Mesothelial cell of epicardium (in vitro differentiated cells): ENCODE measurements at regions not wholly inside any gene's neighbourhood (a gene's known extent, or its start where the extent isn't known, plus 50 kb on each side); places are given as distances from the start of the nearest gene placed in this dataset.

ENCODE experiments used
- DNase-seq, 2 experiments: peaks; one replicate each; pipeline ENCODE4 v3.0.0; 2021; ENCODE audit warnings: low spot score in 2 of 2; ENCODE audit not compliant: unreplicated experiment in 2 of 2
- H3K27ac Mint-ChIP-seq: 2 replicates; pipeline ENCODE4 v1.8.0; 2021; ENCODE audit warnings: mixed read lengths
- H3K27me3 Mint-ChIP-seq: 2 replicates; pipeline ENCODE4 v1.8.0; 2021; ENCODE audit warnings: low read depth, mixed read lengths
- H3K36me3 Mint-ChIP-seq: 2 replicates; pipeline ENCODE4 v1.8.0; 2021; ENCODE audit warnings: mixed read lengths
- H3K4me1 Mint-ChIP-seq: 2 replicates; pipeline ENCODE4 v1.8.0; 2021; ENCODE audit warnings: mixed read lengths
- H3K4me3 Mint-ChIP-seq: 2 replicates; pipeline ENCODE4 v1.8.0; 2021; ENCODE audit warnings: mild to moderate bottlenecking, moderate library complexity, mixed read lengths
- H3K9me3 Mint-ChIP-seq: 2 replicates; pipeline ENCODE4 v1.8.0; 2021; ENCODE audit warnings: mixed read lengths
- TF ChIP-seq, protein P1 (sequence below): fragments of 200-600 bp; sonication (generic); IDR thresholded peaks from one replicate; pipeline ENCODE4 v1.5.0; 2021; ENCODE audit warnings: antibody characterized with exemption; ENCODE audit not compliant: unreplicated experiment

DNA sequence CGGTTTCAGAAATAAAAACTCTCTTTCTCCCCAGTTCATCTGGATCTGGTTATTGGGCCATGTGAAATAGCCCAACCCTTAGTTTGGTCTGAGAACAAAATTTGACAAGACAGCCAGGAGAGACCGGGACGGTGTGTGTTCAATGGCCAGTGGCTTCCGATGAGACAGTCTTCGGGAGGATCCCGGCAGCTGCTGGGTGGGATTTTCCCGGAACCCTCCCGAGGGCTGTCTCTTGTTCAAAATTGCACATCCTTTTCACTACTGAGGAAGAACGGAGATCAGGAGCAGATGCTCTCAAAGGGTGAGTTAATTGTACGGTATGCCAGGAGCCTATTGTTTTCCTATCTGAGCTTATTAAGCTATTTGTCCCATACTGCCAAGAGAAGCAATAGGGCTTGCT lies 166.5 kb downstream of the PRR32 start:
- TF ChIP-seq, protein P1, sequence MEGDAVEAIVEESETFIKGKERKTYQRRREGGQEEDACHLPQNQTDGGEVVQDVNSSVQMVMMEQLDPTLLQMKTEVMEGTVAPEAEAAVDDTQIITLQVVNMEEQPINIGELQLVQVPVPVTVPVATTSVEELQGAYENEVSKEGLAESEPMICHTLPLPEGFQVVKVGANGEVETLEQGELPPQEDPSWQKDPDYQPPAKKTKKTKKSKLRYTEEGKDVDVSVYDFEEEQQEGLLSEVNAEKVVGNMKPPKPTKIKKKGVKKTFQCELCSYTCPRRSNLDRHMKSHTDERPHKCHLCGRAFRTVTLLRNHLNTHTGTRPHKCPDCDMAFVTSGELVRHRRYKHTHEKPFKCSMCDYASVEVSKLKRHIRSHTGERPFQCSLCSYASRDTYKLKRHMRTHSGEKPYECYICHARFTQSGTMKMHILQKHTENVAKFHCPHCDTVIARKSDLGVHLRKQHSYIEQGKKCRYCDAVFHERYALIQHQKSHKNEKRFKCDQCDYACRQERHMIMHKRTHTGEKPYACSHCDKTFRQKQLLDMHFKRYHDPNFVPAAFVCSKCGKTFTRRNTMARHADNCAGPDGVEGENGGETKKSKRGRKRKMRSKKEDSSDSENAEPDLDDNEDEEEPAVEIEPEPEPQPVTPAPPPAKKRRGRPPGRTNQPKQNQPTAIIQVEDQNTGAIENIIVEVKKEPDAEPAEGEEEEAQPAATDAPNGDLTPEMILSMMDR, result no peak

DNA sequence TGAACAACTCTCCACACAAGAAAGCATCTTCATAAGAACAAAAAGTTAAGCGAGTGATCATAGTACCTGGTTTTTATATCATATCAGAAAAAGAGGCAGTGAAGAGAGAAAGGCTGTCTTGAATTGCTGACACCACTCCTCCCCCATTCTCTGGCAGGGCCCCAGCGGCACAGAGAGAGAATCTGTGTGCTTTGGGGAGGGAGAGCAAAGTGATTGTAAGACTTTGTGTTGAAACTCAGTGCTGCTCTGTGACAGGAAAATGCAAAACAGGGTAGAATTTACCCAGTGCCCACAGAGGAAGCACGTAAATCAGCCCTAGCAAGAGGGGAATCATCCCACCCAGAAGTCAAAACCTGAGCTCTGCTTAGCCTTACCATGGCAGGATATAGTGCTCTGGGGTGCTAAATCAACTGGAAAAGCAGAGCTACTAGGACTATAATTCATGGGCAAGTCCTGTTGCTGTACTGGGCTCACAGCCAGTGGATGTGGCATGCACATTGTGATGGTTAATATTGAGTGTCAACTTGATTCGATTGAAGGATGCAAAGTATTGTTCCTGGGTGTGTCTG lies 174.6 kb downstream of the PRR32 start:
- Mint-ChIP-seq H3K4me1 (peaks cover 8% of the 10 kb centered on the region), H3K9me3 (peaks cover 40% of the 10 kb centered on the region), H3K27ac (peak overlapping the region; percentile 52), H3K27me3 (no peaks in the 10 kb centered on the region), H3K4me3 (no peak overlapping the region), H3K36me3 (peaks cover 1% of the 10 kb centered on the region)
- no peak for DNase-seq
- TF ChIP-seq, protein P1, result no peak

More for the DNA sequence above, 166.5 kb downstream of the PRR32 start:
- no peak for DNase-seq
- H3K27me3 Mint-ChIP-seq, result no peaks in the 10 kb centered on the region
- no peak overlapping the region for H3K4me3 Mint-ChIP-seq
- H3K27ac Mint-ChIP-seq, result no peak overlapping the region
- no peaks in the 10 kb centered on the region for H3K4me1 Mint-ChIP-seq
- peaks cover 28% of the 10 kb centered on the region for H3K9me3 Mint-ChIP-seq
- H3K36me3 Mint-ChIP-seq, result peaks cover 1% of the 10 kb centered on the region

DNA sequence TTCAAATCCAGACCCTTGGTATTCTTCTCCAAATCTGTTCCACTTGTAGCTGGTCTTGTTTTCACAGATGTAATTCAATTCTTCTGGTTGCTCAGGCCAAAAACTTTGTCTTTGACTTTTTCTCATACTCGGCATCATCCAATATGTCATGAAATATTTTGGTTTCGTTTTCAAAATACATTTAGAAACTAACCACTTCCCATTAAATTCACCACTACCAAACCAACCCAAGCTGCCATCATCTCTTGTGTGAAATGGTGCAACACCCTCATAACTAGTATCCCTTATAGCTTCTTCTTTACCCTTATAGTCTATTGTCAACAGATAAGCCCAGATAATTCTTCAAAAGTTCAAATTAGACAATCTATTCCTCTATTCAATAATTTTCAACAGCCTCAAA lies 192.1 kb downstream of the PRR32 start:
- H3K27ac Mint-ChIP-seq, result no peak overlapping the region
- H3K27me3 Mint-ChIP-seq, result no peaks in the 10 kb centered on the region

DNA sequence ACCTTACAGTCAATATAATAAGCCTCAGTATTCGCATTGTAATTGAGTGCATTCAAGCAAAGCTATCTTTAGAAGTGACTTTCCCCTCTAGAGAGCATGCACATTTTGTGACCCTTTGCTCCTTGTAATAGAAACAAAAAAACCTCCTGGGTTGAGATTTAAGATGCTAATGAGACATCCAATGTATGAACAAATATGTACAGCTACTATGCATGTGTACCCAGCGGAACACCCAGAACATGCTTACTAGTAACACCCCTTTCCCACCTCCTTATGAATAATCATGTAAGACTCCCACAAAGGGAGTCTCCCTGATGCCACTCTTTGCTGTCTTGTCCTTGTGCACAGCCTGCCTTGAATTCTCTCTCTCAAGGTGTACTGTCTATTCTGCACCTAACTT lies 205.5 kb downstream of the PRR32 start:
- no peaks in the 10 kb centered on the region for H3K36me3 Mint-ChIP-seq
- H3K27me3 Mint-ChIP-seq, result no peaks in the 10 kb centered on the region
- no peak overlapping the region for H3K27ac Mint-ChIP-seq
- TF ChIP-seq, protein P1, result no peak
- no peak overlapping the region for H3K4me3 Mint-ChIP-seq
- peaks cover 46% of the 10 kb centered on the region for H3K9me3 Mint-ChIP-seq
- no peak for DNase-seq
- peaks cover 14% of the 10 kb centered on the region for H3K4me1 Mint-ChIP-seq

More for the DNA sequence above, 192.1 kb downstream of the PRR32 start:
- Mint-ChIP-seq H3K4me1 (no peaks in the 10 kb centered on the region), H3K36me3 (no peaks in the 10 kb centered on the region), H3K9me3 (peaks cover 62% of the 10 kb centered on the region), H3K4me3 (no peak overlapping the region)
- TF ChIP-seq, protein P1, result no peak
- no peak for DNase-seq

DNA sequence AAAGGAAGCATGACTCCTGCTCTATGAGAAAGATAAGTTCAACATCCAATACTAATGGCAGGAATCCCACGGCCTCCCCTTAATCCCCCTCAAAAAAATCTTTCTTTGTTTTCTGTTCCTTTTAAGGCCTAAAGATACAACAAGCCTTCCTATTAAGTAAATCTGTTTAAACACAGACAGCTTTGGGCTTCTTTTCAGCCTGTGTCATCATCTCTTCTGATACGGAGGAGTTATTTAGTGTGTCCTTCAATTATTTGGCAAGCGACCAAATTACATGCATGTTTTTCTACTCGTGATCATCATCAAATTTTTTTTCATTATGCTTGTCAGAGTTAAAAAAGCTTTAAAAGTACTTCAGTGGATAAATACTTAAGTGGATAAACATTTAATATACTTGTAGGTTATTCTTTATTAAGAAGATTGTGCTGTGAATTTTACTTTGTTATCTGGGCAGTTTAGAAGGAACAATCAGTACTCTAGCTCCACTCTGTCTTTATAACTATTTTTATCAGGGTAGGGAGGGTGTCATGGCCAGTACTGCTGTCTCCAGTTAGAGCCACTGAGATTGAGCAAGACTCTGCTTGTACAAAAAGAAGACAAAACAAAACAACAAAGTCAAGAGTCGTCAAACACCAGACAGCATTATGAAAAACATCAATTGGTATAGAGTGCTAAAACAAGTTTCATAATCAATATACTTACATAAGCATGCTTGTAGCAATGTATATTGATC lies 210.7 kb downstream of the PRR32 start:
- DNase-seq, result no peak
- TF ChIP-seq, protein P1, result no peak
- peak overlapping the region; percentile 95 for H3K27ac Mint-ChIP-seq

More for the DNA sequence above, 210.7 kb downstream of the PRR32 start:
- peaks cover 40% of the 10 kb centered on the region for H3K9me3 Mint-ChIP-seq
- H3K36me3 Mint-ChIP-seq, result no peaks in the 10 kb centered on the region
- H3K4me3 Mint-ChIP-seq, result no peak overlapping the region
- H3K4me1 Mint-ChIP-seq, result peaks cover 25% of the 10 kb centered on the region
- H3K27me3 Mint-ChIP-seq, result no peaks in the 10 kb centered on the region
